GM10266 (cell line): ENCODE measurements at regions not wholly inside any gene's neighbourhood (a gene's known extent, or its start where the extent isn't known, plus 50 kb on each side); places are given as distances from the start of the nearest gene placed in this dataset.

Experiments
- DNase-seq: peaks from one replicate; pipeline ENCODE4 v3.0.0; 2012; ENCODE audit errors: extremely low spot score
- TF ChIP-seq, protein P1 (sequence below): IDR thresholded peaks from 2 replicates; pipeline ENCODE4 v1.5.1; 2012; ENCODE audit warnings: mild to moderate bottlenecking, low read depth; ENCODE audit not compliant: control insufficient read depth, insufficient read depth; ENCODE audit errors: missing control alignments

GRCh38 chr7:124308384-124308783 is 275.5 kb upstream of the TMEM229A start:
- TF ChIP-seq, protein P1, sequence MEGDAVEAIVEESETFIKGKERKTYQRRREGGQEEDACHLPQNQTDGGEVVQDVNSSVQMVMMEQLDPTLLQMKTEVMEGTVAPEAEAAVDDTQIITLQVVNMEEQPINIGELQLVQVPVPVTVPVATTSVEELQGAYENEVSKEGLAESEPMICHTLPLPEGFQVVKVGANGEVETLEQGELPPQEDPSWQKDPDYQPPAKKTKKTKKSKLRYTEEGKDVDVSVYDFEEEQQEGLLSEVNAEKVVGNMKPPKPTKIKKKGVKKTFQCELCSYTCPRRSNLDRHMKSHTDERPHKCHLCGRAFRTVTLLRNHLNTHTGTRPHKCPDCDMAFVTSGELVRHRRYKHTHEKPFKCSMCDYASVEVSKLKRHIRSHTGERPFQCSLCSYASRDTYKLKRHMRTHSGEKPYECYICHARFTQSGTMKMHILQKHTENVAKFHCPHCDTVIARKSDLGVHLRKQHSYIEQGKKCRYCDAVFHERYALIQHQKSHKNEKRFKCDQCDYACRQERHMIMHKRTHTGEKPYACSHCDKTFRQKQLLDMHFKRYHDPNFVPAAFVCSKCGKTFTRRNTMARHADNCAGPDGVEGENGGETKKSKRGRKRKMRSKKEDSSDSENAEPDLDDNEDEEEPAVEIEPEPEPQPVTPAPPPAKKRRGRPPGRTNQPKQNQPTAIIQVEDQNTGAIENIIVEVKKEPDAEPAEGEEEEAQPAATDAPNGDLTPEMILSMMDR: no peak
- DNase-seq: no peak

DNA sequence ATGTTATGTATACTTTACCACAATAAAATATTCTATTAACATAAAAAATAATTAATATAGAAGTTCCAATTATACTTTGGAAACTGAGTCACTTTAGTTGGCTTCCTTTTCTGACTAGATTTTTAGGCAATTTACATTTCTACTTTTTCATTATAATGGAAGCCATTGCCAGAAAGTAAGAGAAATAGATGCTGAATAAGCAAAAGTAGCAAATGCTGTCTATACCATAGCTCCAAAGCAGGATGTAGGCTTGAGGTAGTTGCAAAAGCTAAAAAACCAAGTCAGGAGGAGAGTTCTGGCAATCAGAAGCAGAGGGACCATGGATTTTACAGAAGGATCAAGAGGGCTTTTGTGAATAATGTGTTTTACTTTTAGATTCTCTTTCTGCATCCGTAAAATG is 262.4 kb upstream of the TMEM229A start:
- DNase-seq: no peak
- TF ChIP-seq, protein P1: no peak

GRCh38 chr7:124284937-124285336 is 252.1 kb upstream of the TMEM229A start:
- no peak for DNase-seq
- TF ChIP-seq, protein P1: no peak

GRCh38 chr7:124276005-124276622 is 243.2 kb upstream of the TMEM229A start:
- peak; percentile 22 for DNase-seq
- TF ChIP-seq, protein P1: peak; percentile 62

DNA sequence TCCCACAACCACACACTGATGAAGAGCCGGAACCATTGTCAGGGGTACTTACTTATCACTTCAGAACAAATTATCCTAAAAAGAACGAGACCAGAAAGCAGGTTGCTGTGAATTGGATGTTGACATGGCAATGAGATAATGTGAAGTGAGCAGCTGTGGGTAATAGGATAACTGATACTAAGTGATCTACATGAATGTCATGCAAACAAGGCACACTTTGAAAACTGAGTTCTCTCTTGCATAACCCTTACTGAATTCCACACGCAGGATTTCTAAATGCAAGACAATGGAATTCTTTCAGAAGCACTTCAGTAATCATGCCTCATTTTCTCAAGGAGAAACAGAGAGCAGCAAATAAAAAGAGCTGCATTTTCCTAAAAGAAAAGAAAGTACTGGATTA is 242.5 kb upstream of the TMEM229A start:
- no peak for DNase-seq
- TF ChIP-seq, protein P1: no peak

- DNase-seq: no peak
- TF ChIP-seq, protein P1: no peak
Observed at GRCh38 chr7:124269774-124270173, 236.9 kb upstream of the TMEM229A start.

DNA sequence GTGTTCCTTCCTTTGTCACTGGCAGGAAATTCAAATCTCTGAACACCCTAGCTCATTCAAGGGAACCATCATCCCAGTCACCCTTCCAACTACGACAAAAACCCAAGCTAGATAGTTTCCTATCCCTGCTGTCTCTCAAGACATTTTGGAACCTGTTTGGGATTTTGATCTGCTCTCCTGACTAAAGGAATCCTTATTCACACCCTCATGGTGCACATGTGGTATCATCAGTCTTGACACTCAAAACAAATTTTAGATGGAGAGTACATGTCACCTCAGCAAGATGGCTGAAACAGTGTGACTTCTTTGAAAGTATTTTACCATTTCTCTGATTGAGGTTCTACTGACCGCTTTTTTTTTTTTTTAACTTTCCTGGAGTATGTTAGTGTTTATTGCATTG is 234.3 kb upstream of the TMEM229A start:
- TF ChIP-seq, protein P1: no peak
- no peak for DNase-seq
